ENCODE measurements at regions not wholly inside any gene's neighbourhood (a gene's known extent, or its start where the extent isn't known, plus 50 kb on each side); places are given as distances from the start of the nearest gene placed in this dataset.
"Not testable (repeated sequence)": the region's sequence is repeated elsewhere in the genome, so short reads cannot be mapped to it uniquely, and the experiment has no call there.

DNA sequence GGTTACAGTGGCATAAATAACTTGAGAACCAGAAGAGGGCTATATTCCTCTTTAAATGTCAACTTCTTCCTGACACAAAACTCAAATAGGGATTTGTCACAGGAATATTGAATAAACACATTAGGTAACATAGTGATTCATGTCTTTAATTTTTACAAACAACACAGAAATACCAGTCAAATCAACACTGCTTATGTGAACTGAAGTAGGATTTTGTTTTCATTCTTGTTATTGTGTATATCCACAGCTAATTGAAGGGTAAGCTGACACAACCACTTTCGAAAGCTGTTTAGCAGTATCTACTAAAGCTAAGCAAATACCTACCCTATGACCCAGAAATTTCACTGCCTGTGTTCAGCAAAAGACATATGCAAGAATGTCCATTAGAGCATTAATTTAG lies 120.4 kb upstream of the EOLA2 start:
- DNase-seq = no peak

DNA sequence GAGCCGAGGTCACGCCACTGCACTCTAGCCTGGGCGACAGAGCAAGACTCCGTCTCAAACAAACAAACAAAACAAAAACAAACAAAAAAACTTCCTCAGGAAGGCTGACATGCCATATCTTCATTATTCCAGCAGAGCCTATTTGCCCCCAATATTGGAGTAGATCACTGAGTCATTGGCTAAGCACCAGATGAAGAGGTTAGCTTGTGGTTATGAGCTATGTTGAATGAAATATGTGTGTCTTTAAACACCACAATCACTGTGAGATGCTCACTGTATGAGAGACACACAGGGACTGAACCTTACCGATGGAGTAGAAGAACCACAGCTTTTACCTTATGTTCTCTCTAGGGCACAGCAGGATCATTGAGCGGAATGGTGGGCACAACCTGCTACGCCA lies 122.1 kb upstream of the EOLA2 start:
- DNase-seq = no peak

DNA sequence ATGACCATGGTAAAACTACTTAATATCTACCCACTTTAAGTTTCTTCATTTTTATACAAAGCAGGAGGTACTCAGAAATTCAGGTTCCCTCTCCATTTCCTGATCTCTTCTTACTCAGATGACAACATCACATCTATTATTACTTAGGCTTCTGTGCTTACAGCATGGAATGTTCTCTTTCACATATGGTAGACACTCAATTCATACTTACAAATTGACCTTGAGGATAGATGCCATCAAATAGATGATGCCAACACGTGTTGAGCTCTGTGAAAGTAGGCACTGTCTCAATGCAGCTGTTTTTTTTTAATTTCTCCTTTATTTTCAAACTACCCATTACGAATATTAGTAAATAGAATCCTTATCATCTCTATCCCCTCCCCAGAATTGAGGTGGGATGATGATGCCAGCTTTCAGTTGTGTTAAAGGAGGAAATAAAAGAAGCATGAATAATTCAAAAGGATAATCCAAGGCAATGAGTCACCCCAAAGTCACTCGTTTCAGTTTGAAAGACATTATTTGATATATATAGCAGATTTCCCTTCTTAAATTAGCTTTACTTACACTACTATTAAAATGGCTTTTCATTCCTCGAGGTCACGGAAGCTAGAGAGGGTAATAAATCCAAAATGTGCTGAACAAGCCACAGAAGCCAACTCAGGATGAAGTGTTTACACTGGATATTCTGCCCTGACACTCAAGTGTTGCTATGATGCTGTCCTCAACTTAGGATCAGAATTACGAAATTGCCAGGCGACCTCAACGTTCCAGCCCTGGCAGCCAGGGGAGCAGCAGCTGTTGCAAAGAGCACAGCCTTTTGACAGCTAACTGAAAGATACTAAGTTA lies 124.2 kb upstream of the EOLA2 start:
- no peak for DNase-seq

DNA sequence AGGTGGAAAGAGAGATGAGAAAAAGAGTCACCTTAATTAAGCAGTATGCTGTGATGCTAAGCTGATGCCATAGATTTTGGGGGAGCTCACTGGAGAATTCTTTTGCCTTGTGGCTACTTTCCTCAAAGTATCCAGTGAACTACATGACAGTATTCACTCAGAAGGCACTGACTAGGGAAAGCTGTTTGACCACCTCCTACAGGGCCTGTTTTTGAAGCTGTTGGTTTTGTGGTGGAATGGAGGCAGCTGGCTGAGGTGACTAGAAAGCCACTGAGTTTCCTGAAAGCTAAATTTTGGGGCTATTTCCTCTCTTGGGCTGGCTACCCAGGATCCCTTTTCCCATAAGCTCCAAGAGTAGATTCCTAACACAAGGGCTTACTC lies 124.8 kb upstream of the EOLA2 start:
- DNase-seq = no peak

DNA sequence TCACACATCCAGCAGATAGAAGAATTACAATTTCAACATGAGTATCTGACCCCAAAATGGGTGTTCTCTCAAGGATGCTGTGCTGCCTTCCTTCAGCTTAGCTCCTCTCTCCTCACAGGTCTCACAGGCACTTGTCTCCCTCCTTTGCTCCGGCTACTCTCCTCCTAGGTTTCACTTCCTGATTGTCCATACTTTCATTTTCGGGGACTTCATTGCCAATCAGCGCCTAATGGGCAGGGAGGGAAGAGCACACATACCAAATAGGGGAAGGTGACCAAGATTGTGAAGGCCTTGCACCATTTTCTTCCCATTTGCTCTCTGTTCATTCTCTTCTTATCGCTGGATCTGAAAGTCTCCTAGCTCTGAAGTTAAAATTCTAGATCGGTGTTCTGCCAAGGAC lies 125.4 kb upstream of the EOLA2 start:
- no peak for DNase-seq

DNA sequence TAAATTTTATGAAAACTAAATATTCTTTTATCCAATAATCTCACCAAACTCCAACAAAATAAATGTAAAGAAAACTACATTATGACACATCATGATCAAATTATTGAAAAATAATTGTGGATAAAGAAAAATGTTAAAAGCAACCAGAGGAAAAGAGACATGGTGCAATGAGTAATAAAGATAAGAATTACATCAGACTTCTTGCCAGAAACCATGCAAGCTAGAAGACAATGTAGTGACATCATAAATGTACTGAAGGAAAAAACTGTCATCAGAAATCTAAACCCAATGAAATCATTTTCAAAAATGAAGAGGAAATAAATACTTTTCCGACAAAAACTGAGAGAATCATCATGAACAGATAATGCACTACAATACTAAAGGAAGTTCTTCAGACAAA lies 135.9 kb upstream of the EOLA2 start:
- no peak for DNase-seq

DNA sequence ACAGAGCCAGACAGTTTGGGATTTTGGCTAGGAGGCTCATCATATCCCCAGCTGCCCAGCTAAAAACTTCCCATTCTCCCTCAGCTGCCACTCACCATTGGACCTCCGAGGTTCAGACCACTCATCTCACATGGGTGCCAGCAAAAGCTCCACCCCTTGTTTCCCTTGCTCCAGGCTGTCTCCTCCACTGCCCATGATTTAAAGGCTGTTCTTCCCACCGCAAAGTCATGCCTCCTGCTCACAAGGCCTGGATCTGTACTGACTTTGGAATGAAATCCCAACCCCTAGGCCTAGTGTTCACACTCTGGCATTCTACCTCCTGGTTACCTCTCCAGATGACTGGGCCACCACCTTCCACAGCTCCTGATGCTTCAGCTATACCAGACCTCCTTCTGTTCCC lies 142.2 kb upstream of the EOLA2 start:
- DNase-seq = no peak

DNA sequence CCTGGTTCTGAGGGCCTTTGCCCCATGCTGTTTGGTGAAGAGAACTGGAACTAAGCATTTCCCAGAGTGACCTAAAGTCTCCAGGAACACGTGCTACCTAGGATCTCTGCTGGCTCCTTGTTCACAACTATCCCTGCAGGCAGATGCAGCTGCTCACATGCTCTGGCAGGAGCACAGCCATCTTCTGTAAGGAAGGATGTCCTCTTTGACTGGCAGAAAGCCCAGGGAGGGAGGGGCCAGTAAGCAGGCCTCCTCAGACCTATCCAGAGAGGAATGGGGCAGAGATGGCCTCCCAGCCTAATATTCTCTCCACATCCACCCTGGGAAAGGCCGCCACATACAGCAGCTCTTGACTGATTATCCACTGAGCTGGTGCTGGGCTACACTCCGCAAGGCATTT lies 142.8 kb upstream of the EOLA2 start:
- no peak for DNase-seq

DNA sequence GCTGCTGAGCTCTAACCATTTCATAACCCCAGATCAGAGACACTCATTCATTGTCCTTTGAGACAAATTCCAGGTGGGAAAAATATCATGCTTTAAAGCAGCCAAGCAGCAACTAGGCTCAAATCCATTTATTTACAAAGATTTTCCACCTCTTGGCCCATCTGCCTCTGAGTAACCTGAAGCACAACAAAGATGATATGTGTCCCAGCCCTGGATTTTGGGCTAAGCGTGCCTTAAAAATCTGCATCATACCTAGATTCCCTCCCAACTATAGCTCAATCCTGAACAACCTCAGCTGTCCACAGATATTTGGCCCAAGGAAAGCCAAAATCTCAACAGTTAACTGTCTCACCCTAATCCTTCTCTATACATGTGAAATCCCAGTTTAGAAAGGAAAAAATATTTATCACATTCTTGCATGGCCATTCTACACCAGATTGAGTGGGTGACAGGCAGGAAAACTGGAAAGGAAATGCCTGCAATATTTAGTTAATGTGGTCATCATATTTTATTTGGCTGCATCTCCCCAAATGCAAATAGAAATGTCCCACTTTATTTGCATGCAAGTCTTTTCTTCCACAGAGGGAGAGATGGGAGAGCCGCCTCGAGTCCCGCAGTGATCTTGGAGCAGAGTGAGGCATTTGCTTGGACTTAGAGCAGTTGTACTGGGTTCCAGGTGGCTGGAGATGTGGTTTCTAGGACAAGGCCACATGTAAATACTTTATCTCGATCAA lies 146.4 kb upstream of the EOLA2 start:
- no peak for DNase-seq

DNA sequence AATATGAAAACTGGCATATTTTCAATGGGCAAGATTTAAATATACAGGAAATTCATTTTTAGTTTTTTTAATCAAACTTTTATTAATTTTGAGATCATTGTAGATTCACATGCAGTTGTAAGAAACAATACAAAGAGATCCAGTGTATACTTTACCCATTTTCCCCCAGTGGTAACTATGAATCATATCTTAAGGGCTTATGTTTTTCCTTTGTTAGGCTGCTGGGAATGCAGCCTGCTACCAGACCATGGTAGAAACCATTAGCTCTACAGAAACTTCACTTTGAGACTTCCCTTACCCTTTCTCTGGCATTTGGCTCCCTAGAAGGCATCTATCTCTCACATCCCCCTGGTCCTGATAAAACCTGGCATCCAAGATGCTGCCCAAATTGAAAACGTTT lies 147.6 kb upstream of the EOLA2 start:
- DNase-seq = no peak

DNA sequence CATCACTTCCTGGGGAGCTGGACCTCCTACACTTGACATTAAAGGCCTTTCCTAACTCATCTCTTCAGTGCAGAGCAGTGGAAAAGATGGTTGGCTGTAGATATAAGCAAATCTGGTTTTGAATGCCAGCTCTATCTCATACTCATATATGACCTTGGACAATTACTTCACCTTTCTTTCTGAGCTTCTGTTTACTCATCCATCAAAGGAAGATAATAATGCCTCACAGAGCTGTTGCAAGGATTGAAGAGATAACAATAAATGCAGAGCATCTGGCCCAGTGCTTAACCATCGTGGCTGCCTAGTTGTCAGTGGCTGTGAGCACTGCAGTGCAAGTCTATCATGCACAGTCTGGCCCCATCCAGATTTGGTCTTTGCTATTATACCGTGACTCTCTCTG lies 148.1 kb upstream of the EOLA2 start:
- no peak for DNase-seq

DNA sequence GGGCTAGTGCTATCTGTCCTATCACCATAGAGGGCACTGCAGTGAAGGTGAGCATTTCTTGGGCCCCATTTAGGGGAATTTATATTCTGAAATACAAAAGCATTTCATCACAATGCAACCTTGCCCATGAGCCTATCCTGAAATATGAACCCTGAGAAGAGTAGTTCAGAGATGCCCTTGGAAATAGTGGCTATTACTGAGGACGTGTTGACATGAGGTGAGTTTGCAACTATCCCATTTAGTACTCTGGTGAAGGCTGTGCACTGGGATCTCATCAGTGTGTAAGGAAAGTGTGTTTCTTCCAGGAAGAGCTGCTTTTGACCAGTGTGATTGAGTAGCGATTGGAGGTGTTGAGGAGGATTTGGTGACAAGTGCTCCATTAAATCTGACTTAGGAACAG lies 149.3 kb upstream of the EOLA2 start:
- DNase-seq = no peak

DNA sequence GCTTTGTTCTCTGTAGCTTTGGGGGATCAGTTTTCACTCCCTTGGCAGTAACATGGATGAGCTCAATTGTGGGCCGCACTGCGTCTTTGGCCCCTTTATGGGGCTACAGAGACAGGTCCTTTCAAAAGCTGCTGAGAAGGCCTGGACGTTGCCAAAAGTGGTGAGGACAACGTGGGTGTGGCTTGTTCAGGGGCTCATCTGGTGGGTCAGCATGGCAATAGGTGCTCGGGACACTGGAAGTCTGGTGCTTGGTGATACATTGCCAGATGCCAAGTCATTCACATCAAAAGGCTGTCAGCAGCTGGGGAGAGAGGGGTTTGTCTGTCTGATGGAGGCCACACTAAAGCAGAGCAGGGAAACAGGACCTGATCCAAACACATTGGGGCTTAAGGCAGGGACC lies 149.8 kb upstream of the EOLA2 start:
- DNase-seq = no peak

DNA sequence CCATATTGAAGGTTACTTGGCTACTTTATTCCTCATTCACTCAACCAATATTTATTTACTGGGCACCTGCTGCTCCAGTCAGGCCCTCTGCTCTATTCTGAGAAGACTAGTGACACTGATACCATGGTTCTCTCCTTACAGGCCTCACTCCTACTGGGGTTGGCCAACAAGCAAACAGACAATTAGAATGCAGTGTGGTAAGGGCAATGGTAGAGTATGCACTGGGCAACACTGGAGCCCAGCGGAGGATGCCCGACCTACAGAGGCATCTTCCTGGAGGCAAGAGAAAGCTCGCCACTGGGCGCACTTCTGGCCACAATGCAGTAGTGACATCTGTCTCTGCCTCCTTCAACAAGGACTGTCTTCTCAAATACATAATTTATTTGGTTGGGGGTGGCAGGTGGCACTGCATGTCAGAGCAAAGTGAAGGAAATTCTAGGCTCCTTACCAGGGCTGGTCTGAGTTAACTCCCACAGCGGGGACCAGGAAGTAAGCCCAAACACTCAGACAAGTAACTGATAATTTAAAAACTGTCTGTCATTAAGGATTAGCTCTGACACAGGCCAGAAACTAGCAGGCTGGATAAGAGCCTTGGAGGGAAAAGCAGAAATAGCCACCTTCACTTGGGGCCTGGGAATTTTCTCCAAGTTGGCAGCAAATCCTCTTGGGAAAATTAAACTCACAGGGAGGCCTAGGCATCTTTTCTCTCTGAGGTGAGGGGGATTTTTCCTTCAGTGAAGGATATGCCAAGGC lies 150.7 kb upstream of the EOLA2 start:
- no peak for DNase-seq

DNA sequence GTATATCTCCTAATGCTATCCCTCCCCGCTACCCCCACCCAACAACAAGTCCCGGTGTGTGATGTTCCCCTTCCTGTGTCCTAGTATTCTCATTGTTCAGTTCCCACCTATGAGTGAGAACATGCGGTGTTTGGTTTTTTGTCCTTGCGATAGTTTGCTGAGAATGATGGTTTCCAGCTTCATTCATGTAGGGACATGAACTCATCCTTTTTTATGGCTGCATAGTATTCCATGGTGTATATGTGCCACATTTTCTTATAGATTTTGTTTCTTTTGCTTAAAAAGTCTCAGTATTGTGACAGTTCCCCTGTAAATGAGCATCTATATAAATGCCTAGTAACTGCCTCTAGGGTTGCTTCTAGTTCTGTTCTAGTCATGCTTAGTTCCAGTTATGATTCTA lies 153.0 kb upstream of the EOLA2 start:
- DNase-seq = not testable (repeated sequence)

DNA sequence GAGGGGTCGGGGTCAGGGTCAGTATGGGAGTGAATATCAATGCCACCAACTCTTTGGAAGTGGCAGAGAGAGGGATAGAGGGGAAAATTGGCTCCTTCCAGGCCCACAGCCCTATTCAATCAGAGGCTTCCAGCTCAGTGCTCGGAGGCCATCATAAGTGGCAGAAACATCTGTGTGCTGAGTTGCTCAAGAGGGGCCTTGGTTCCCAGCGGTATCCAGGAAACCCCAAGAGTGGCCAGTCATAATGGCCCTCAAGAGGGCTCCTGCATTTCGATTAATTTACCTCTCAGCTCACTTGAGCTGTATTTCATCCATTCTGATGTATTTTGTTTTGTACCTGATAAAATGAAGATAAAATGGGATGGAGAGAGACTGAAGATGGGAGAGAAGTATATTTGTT lies 154.3 kb upstream of the EOLA2 start:
- no peak for DNase-seq

DNA sequence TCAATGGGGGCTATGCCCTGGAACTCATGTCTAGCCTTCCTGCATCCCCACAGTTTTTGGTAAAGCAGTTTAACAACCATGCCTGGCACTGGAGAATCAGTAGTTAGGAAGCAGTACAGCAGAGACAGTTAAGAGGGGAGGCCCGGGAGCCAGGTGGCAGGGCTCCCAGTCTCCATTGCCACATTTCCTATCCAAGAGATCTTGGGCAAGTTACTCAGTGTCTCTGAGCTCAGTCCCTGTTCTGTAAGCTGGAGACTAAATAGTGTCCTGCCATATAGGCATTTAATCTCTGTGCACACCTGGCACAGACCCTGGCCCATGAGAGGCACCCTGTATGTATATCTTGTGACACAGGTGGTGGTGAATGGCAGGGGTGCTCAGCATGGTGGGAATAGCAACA lies 156.1 kb upstream of the EOLA2 start:
- DNase-seq = no peak

DNA sequence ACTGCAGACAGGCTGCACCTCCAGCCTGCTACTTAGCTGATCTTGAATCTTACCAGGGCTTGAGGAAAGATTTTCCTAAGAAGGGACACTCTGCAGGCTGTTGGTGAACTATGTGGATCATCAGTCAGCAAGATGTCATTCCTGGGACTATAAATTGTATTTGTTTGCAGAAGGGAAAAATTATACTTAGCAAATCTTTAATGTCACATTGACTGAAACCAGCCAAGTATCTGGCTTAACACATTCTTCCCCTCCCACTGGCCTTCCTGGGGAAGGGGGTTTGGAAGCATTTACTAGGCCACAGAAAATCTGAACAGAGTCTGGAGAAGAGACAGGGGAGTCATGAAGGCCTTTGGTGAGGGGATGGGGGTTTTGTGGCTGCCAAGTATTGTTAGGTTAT lies 156.7 kb upstream of the EOLA2 start:
- no peak for DNase-seq

DNA sequence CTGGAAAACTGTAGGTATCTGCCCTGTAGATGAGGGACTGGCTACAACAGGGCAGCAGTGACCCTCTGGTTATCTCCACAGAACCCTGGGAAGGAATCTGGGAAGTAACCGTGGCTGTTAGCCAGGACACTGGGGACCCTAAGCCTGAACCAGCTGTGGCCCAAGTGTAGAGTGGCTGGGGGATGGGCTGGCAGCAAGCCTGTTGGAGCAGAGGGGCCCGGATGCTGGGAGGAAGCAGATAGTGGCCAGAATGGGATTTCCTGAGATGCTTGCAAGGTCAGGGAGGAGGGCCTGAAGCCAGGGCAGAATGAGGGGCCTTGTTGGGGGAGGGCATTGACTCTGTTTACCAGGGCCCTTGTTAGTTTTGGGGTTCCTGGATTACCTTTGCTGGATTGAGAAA lies 161.0 kb upstream of the EOLA2 start:
- DNase-seq = no peak

DNA sequence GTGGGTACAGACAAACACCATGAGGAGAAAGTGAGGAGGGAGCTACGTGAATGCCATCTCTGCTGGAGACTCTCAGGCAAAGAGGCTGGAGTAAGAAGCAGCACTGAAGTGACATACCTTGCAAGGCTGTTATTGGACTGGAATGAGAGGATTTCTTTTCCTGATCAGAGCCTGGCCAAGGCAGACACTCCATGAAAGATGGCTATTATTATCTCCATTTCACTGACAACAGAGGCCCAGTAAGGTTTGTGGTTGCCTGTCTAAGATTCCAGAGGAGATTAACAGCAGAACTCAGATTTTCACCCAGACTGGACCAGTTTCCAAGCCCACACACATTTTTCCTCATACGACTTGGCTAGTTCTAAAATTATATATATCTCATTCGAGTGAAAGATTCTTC lies 162.0 kb upstream of the EOLA2 start:
- no peak for DNase-seq

DNA sequence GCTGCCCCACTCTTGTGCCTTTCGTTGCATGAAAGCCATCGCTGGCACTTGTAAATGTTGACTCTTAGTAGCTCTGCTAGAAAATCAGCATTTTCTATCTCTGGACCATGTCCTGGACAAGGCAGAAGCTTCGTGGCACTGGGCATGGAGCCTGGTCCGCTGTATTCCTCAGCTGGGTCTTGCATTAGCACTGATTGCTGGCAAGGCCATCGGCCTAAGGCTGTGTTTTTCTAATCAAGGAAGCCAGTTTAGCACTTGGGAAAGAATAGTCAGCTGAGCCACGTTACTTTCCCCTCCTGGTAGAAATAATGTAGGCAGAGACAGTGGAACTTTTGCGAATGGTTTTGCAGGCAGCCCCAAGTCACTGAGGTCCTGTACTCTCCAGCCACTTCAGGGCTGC lies 180.2 kb upstream of the EOLA2 start:
- no peak for DNase-seq

DNA sequence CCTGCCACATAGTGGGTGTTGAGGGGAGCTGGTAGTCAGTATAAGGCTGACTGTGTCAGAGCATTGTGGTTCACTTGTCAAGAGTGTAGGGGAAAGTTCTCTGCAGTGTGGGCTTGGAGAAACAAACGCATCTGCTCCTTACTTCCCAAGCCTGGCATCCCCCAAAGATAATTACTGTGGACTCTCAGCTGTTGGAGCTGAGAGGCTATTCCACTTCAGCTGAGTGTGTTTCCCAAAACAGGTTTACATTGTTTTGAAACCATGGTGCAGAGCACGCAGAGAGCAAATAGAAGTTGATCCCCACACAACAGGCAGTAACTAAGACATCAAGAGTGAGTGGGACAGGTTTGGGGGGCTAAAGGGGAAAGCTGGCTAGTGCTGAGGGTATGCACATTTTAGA lies 181.0 kb upstream of the EOLA2 start:
- DNase-seq = no peak

DNA sequence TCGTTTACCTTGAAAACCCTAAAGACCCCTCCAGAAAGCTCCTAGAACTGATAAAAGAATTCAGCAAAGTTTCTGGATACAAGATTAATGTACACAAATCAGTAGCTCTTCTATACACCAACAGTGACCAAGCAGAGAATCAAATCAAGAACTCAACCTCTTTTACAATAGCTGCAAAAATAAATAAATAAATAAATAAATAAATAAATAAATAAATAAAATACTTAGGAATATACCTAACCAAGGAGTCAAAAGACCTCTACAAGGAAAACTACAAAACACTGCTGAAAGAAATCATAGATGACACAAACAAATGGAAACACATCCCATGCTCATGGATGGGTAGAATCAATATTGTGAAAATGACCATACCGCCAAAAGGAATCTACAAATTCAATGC lies 186.8 kb upstream of the EOLA2 start:
- not testable (repeated sequence) for DNase-seq

DNA sequence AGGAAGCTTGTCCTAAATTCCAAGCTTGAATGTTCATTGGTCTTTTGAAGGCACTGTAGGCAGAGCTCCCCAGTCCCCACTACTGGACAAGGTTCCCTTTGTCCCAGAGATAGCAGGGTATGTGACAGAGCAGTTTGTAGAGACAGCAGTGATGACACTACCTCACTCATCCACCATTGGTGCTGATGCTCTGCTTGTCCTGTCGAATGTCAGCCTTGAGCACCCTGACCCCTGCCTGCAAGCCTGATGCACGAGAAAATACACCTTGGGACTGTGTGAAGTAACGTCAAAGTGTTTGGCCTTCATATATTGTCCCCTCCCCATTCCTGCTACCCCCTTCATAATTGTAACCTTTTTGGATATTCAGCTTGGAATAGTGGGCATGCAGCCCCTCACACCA lies 188.9 kb upstream of the EOLA2 start:
- DNase-seq = no peak
